GM12864 (cell line): ENCODE measurements at regions not wholly inside any gene's neighbourhood (a gene's known extent, or its start where the extent isn't known, plus 50 kb on each side); places are given as distances from the start of the nearest gene placed in this dataset.

Source experiments
- DNase-seq: peaks from one replicate; pipeline ENCODE4 v3.0.0-alpha.2; 2011; ENCODE audit warnings: low read depth
- H3K4me3 ChIP-seq: 2 replicates; pipeline ENCODE4 v1.5.1; 2011; ENCODE audit warnings: mild to moderate bottlenecking, low read depth, low read length, control low read depth
- TF ChIP-seq, protein P1 (sequence below): IDR thresholded peaks from 2 replicates; pipeline ENCODE4 v1.5.1; 2011; ENCODE audit warnings: low read depth, mild to moderate bottlenecking, moderate library complexity, low read length, control low read depth, inconsistent platforms; ENCODE audit errors: missing control alignments

DNA sequence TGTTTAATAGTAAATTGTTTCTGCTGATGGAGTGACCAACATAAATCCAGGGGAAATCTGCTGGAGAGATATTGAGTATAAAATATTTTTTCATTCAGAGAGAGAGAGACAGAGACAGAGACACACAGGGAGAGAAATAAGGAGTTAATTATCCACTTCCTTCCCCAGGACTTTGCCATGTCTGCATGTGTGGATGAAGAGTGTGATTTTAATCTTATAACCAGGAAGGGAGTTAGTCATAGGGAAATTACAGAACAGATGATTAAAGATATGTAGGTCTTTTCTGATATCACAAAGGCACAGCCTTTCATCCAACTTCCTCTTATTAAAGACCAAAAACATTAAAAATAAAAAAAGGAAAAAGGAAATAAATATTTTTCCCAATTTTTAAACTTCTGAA, 526.3 kb downstream of the SPRY1 start:
- TF ChIP-seq, protein P1, sequence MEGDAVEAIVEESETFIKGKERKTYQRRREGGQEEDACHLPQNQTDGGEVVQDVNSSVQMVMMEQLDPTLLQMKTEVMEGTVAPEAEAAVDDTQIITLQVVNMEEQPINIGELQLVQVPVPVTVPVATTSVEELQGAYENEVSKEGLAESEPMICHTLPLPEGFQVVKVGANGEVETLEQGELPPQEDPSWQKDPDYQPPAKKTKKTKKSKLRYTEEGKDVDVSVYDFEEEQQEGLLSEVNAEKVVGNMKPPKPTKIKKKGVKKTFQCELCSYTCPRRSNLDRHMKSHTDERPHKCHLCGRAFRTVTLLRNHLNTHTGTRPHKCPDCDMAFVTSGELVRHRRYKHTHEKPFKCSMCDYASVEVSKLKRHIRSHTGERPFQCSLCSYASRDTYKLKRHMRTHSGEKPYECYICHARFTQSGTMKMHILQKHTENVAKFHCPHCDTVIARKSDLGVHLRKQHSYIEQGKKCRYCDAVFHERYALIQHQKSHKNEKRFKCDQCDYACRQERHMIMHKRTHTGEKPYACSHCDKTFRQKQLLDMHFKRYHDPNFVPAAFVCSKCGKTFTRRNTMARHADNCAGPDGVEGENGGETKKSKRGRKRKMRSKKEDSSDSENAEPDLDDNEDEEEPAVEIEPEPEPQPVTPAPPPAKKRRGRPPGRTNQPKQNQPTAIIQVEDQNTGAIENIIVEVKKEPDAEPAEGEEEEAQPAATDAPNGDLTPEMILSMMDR: no peak
- DNase-seq: no peak

DNA sequence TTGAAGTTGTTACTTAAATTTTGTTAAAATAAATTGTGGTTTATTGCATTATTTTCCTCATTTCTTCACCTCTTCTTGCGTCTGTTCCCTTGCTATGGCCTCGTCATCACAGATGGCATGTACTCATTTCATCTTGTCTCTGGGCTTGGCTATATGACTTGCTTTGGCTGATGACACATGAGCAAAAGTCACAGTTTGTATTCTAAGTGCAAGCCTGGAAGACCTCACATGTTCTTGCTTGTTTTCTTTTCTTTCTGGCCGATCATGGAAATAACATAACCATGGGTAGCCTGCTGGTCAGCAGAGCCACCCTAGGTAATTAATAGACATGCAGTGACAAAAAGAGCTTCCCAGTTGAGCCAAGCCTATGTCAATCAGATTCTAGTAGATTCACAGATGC, 527.9 kb downstream of the SPRY1 start:
- no peak overlapping the region for H3K4me3 ChIP-seq
- no peak for DNase-seq
- TF ChIP-seq, protein P1: no peak

More for the DNA sequence above, 526.3 kb downstream of the SPRY1 start:
- H3K4me3 ChIP-seq: no peak overlapping the region

DNA sequence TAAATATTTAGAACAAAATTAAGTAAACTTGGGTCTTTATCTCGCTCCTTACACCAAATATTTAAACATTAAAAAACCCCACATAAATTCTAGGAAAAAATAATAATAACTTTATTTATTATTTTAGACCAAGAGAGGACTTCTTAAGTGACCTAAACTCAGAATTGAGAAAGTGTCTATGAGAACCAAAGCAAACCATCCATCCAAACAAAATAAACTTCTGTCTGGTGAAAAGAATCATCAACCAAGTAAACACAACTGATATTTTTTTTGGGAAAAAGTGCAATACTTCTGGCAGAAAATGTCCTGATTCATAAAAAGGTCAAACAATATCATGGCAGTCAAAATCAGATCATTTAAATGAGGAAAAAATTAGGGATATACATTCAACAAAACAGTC, 533.0 kb downstream of the SPRY1 start:
- no peak for DNase-seq
- TF ChIP-seq, protein P1: no peak
- no peak overlapping the region for H3K4me3 ChIP-seq

DNA sequence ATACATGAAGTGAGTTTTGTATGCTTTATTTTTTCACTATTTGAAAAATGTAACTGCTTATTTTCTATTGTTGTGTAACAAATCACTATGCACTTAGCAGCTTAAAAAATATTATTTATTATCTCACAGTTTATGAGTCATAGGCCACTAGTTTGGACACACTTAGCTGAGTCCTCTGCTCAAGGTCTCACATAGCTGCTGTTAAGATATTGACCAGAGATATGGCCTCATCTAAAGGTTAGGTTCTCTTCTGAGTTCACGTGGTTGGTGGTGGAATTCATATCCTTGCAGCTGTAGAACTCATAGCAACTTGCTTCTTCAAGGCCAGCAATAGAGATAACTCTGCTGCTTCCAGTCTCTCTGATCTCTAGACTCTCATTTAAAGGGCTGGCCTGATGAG, 534.4 kb downstream of the SPRY1 start:
- DNase-seq: no peak
- TF ChIP-seq, protein P1: no peak
- H3K4me3 ChIP-seq: no peak overlapping the region

DNA sequence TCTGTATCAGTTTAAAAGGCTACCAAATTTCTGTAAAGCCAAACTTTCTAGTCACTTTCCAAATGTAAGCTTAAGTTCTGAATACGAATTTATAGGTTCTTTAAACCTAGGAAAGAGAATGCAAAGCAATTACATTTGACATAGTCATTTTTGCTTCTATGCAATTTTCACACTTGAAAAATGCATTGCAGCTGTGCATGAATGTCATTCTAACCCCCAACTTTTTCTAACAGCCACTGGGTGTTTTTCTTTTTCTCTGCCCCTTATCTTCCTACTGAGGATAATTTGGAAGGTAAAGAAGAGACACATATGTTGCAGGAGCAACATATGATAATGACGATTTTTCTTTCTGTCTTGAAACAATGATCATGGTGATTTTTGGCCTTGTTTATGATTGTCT, 537.5 kb downstream of the SPRY1 start:
- no peak overlapping the region for H3K4me3 ChIP-seq
- no peak for DNase-seq
- TF ChIP-seq, protein P1: no peak

DNA sequence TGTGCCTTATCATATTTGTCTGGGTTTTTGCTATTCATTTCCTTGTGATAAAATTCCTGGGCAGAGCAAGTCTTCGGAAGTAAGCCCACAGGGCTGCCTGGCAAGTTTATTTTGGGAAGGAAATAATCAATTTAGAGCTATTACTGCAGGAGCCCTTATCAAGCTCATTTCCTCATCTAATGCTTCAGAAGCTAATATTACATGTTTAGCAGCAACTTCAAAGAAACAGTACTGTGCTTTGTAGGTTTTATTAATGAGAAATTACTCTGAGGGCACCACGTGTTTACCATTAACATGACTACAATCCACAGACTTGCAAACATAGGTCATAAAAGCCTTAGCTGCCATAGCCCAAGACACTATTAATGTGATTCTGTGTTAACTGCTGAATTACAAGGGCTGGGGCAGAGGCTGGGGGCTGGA, 540.0 kb downstream of the SPRY1 start:
- no peak overlapping the region for H3K4me3 ChIP-seq
- DNase-seq: no peak
- TF ChIP-seq, protein P1: no peak

DNA sequence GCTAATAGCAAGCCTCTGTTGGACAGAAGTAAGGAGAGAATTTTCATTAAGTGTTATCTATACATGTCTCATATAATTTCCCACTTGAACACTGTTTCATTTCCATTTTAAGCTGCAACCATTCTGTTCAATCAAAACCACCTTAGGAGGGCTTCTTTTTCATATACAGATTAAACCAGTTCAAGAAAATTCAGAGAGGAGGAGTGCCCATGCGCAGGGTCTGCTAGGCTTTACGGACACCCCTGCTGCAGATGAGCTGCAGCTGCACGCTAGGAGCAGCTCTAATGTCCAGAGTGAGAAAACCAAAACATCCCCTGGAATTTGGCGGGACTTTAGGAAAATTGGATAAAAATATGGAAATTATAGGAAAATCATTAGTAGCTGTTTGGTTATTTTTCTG, 541.0 kb downstream of the SPRY1 start:
- no peak for DNase-seq
- H3K4me3 ChIP-seq: no peak overlapping the region
- TF ChIP-seq, protein P1: no peak
